HuH-7 (cell line): ENCODE measurements at regions not wholly inside any gene's neighbourhood (a gene's known extent, or its start where the extent isn't known, plus 50 kb on each side); places are given as distances from the start of the nearest gene placed in this dataset.

Source experiments
- DNase-seq: peaks from one replicate; pipeline ENCODE4 v3.0.0; 2011; ENCODE audit warnings: low spot score

DNA sequence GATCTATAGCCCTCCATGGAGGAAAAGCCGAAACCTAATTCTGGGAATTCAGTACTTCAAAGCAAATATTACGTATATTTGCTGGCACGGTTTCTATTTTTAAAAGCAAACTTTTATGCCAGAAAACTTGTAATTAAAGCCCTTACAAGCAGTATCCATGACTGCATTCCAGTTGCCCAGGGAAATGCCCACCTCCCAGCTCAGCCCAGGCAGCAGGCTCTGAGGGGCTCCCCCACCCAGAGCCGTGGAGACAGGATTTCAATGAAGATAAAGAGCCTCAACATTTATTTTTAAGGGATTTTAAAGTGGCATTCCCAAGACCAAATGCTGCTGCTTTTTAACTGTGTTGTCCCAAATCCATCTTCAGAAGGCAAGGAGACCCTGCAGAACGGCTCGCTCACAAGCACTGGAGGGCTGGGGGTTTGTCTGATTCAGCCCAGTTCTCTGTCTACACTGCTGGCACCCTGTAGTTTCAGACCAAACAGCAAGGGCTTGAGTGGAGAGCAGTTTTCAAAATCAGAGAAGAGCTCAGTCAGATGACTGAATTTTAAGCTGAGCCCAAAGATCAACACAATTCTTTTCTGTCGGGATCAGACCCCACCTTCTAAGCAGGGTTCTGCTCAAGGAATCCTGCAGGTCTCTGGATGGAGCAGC is 105.1 kb downstream of the KCNF1 start:
- DNase-seq, result no peak

DNA sequence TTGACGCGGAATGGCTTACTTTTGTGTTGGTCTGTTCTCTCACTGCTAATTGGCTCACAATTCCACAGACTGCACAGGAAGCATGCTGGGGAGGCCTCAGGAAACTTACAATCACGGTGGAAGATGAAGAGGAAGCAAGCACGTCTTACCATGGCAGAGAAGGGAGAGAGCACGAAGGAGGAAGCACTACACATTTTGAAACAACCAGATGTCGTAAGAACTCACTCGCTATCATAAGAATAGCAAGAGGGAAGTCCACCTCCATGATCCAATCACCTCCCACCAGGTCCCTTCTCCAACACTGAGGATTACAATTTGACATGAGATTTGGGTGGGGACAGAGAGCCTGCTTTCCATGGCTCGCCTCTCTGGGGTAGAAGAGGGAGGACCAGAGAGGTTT is 106.2 kb downstream of the KCNF1 start:
- DNase-seq, result no peak

DNA sequence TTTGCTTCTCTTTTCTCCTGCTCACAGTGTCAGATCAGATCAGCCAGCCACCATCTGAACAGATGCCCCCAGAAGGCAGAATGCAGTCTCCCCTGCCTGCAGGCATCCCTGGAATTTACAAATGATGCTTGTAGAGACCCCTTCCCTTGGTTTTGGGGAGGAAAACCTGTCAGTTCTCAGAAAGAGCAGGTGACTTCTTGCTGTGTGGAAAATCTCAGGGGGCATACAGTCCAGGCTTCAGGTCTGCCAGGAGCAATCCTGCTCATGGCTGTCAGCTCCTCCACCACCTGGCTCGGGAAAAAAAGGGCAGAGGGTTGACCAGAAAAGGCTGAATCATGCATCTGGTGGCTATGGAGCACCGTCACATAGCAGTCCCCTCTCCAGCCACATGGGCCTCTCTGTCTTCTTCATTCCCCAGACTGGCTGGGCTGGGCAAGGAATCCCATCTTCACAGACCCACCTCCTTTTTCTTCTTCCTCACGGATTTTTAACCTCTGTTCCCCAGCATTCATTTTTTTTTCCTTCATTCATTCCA is 107.0 kb downstream of the KCNF1 start:
- no peak for DNase-seq

DNA sequence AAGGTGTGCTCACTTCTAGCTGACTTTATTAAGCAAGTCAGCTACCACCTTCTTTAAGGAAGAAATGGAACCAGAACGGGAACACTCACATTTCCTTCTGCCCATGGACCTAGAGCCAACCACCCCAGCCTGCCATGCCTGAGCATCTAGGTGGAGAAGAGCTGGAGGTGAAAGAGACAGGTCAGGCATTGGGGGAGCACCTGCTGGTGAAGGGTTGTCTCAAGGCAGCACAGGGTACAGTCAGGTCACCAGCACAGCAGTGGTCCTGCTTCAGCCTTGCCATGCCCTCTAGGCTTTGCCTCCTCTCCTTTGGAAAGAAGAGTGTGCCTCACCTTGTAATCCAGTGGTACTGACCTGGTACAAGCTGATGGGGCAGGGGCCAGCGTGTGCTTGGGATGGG is 107.9 kb downstream of the KCNF1 start:
- DNase-seq, result no peak

DNA sequence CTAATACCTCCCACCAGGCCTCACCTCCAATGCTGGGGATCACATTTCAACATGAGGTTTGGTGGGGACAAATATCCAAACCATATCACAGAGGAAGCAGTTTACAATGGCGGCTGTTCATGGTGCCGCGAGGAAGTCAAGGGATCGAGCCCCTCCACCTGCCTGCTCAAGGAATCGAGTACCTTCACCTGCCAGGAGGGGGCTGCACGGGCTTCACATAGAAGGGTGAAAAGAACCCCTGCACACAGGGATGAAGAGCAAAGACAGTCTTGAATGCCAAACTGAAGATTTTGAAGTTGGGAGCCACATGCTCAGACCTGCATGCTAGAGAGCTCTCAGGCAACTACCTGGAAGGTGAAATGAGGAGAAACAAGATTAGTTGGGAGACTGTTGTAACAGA is 110.3 kb downstream of the KCNF1 start:
- no peak for DNase-seq

DNA sequence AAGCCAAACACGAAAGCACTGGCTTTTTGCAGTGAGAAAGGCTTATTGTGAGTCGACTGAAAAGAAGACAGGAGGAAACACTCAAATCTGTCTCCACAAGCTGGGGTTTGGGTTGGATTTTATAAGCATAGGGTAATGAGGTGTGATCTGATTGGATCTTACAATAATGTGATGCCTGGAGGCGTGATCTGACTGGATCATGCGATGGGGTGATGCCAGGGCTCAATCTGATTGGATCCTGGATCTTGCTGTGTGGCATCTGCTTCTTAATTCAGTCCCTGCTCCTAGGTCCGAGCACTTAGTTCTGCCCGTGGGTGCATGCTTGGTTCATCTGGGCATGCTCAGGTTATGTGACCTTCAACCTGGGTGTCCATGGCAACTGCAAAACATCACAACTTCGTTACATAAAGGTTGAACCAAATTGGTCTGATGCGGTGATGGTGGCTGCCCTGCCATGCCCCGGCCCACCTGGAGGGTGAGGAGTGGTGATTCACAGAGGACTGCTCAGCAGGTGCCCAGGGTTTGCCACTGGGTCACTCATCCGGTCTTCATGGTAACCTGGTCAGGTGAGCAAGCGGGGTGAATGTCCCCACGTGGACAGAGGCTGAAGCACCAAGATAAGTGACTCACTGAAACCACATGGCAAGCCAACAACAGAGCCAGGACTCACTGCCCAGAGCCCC is 111.0 kb downstream of the KCNF1 start:
- no peak for DNase-seq

DNA sequence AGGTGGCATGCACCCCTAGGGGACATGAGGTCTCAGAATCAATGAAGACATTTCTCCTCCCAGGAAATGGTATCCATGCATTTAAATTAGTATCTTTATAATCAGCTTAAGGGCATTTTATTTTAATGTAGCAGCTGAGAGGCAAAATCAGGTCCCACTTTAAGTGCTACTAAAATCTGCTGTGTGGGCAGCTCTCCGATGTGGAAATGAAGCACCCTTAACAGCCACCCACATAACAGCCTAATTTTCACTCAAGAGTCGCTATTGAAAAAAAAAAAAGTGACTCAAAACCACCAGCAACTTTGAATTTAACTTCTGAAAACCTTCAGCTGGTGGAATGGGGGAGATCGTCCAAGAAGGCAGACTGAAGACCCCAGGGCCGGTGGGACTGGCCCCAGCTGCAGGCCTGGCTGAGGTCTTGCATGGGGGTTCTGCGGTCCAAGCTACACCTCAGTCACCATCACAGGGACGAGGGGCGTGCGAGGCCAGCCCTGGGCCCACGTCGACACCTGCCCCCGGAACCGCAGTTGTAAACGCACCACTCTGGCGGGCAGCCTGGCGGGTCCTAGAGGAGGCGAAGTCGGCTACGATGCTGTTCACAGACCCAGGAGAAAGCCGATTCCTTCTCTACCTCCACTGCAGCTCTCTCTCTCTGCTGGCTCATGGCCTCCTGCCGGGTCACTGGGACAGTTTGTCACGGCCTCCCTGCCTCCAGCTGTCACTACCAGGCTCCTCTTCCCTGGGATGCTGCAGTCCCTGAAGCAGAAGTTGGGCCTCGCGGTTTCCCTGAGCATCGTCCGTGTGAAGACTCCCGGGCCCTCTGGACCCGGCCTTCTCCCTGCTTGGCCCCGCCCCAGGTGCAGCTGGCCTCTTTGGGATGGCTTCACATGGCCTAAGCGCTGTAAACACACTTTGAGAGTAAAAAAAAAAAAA is 111.9 kb downstream of the KCNF1 start:
- no peak for DNase-seq

DNA sequence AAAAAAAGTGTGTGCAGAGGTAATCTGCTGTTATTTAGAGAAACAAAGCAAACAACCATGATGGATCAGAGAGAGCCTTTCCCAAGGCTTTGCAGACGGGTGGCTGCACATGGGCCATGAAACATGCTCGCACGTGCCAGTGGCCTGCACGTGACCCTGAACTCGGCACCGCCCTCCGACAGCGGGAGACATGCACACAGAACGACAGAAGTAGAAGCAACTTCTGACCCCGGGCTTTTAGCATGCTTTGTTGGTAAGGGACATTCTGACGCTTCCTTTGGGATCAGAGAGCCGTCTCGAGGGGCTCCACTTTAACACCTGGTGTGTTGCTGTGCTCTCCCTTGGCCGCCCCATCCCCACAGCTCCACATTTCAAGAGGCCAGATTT is 112.5 kb downstream of the KCNF1 start:
- no peak for DNase-seq

DNA sequence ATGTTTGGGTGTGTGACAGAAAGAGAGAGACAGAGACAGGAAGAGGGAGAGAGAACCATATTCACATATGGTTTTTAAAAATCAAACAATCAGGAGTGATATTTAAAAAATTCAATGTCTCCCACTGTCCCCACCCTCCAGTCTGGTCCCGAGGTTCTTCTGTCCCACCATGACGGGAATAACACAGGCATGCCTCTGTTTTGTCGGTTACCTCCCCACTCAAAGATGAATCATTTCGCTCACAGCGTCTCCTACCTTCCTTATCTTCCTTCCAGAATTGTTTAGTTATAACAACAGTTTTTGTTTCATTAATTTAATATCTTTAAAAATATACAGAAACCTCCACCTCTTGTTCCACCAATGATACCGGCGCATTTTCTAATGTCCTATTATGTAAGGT is 113.0 kb downstream of the KCNF1 start:
- DNase-seq, result no peak

DNA sequence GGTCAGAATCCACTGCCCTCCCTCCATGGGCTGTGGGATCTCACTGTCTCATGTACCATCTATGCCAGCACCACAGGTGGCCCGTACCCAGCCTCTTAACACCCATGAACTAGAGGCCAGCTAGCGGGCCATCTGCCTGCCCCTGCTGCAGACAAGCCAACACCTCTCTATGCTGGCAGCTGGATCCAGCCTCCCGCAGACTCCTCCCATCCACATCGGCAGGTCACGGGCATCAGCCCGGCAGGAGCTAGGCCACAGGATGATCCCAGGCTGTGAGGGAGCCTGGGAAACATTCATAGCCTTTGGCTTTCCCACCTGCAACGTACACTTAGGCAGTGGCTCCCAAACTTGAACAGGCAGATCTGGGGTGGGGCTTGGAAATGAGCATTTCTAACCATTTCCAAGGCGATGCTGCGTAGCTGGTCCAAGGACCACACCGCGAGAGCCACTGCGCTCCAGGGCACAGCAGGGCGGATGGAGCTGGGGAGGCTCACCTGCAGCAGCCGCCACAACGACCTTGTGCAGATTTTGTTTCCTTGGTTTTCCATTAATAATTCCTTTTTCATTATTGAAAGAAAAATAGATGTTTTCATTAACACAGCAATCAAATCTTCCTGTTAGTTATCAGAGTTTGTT is 114.7 kb downstream of the KCNF1 start:
- DNase-seq, result no peak

DNA sequence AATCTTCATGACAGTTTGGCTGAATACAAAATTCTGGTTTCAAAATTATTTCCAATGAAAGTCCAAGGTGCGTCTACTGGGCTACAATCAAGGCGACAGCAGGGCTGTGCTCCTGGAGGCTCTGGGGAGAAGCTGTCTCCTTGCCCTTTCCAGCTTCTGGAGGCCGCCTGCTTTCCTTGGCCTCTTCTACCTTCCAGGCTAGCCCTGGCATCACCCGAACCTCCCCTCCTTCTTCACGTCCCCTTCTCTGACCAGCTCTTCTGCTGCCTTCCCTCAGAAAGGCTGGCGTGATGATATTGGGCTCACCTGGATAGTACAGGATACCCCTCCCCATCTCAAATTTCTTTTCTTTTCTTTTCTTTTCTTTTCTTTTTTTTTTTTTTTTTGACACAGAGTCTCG is 115.5 kb downstream of the KCNF1 start:
- no peak for DNase-seq

DNA sequence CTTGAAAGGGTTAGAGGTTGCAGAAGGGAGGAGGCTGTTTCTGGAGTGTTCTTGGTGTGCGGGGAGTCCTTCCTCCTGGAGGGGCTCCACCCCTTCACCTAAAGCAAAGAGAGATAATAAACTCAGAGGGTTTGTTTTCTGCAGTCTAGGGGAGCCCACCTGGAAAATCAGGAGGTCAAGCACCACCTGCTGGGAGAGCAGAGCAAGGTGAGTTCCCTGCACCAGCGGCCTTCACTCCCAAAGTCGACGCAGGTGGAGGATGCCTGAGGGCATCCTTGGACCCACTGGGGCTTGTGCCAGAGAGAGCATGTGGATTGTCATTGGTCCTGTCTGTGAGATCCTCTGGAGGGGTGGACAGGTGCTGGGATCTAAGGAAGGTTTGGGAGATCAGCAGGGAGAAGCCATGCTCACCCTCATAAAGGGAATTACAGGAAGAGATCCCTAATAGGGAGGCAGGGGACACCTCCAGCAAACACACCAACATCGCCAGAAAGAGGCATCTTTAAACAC is 116.7 kb downstream of the KCNF1 start:
- no peak for DNase-seq

DNA sequence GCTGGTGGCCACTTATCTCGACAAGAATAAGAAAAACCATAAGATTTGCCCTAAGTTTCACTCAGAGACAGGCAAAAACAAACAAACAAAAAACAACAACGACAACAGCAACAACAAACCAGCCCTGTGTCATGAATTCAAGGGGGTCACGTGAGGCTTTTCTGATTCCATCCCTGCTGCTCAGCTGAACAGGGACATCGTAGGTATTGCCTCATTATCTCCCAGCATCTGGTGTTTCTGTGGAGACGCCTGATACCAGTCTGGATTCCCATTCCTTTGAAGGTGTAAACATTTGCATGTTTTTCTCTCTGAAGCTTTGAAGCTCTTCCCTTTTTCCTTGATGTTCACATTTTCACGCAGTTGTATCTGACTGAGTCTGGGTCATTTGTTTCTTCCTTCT is 117.4 kb downstream of the KCNF1 start:
- DNase-seq, result no peak

DNA sequence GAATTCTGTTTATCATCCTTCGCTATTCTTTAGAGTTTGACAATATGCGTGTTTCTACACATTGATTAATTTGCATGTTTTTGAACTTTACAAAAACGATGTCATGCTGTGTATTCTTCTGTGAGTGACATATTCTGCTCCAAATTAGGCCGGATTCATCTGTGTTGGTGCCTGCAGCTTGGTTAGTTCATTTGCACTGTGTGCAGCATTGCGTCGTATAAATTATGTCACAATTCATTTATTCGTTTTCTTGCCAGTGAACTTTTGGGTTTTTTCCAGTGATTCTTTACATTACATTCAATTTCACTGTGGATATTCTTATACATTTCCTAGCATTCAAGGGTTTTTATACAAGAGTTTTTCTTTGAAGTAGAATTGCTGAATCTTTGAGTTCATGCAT is 118.3 kb downstream of the KCNF1 start:
- DNase-seq, result no peak

DNA sequence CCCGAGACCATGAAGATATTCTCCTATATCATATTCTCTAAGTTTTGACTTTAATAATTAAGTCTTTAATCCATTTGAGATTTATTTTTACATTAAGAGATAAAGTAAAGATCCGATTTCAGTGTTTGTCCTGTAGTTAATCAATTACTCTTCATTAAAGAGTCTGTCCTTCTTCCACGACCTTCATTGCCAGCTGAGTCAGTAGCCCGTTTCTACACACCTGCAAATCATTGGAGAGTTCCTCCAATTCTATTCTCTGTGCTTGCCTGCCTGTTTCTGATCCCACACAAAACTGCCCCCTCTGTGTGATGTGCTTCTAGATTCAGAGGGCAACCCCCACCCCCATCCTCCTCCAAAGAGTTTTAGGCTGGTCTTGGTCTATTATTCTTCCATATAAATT is 119.2 kb downstream of the KCNF1 start:
- DNase-seq, result no peak

DNA sequence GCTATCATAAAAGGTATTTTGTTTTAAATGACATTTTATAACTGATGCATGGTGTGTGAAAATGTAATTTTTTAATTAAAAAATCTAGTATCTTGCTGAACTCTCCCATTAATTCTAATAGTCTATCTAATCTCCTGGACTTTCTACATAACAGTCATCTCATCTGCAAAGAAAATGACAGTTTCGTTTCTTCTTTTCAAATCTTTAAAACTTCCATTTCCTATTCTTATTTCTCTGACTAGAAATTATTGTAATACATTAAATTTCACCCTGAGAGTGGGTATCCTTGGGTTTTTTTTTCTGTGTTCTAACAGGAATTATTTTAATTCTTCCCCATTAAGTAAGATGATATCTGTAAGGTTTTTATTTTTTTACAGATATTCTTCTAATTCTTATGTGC is 120.1 kb downstream of the KCNF1 start:
- no peak for DNase-seq

DNA sequence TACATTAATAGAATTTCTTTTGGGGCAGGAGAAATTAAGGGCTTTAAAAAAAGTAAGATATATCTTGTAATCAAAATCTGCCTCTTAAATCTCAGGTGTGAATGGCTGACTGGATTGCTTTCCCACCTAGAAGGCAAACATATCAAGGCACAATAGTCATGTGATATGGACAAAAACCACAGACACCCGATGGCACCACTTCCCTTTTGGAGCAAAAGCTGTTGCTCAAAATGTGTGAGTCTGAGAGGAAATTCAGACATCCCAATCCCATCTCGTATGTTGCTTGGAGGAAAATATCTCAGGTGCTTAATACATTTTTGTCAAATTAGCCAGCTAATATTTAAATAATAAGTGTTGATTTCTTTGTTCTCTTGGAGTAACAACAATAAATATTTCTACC is 120.7 kb downstream of the KCNF1 start:
- no peak for DNase-seq

DNA sequence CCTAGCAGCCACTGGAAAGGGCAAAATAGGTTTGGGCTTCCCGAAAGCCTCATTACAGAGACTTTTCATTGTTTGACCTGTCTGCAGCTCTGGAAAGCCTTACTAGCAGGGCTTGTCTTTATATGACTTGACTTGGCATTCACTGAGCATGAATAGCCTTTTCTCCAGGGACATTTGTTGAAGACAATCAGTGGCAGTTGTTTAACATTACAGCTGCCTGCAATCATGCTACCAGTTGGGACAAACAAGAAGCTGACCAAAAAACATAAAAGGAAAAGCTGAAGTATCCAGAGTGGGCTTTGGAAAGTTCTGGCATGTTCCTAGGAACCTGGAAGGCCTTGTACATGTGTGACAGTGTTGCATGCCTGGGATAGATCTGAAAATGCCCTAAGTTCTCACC is 121.4 kb downstream of the KCNF1 start:
- no peak for DNase-seq

DNA sequence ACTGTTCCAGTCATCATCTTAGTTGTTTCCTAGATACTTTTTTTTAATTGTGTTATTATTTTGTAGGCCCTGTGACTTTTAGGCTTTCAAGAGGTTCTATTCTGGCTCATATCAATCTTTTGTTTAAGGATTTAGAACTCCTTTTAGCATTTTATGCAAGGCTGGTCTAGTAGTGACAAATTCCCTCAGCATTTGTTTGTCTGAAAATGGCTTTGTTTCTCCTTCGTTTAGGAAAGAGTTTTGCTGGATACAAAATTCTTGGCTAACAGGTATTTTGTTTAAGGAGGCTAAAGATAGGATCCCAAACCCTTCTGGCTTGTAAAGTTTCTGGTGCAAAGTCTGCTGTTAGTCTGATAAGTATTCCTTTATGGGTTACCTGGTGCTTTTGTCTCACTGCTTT is 116.6 kb upstream of the SLC66A3 start:
- DNase-seq, result no peak

DNA sequence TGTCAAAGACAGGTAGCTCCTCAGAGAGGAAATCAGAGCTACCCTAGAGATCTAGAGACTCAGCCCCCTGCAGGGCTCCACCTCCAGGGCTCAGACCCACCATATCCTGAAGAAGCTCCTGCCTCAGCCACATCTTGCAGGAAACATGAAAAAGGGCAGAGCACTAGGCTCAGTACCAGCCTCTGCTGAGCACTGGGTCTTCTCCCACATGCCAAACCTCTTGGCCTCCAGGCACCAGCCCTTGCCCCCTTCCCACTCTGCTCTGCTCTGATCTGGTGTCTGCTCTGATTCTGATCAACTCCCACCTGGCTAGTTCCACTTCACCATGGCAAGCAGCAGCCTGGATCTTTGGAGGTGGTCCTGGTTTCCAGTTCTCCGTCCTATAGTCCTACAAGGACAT is 114.3 kb upstream of the SLC66A3 start:
- no peak for DNase-seq

DNA sequence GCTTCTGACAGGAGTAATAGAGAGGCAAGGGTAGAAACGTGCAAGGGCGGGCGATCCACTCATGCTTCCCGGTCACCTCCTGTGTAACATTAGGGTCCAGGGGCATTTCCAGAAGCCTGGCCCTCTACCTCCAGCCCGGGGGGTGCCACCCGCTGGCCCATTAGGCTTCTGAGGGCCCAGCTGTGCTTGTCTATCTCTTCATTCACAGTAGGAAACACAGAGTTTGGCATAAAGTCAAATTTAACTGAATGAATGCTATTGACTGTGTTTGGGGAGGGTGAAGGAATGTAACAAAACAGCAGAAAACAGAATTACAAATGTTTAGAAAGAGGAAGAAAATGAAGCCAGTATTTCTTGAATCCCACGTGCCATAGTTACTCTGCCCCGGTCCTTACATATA is 112.4 kb upstream of the SLC66A3 start:
- DNase-seq, result no peak

DNA sequence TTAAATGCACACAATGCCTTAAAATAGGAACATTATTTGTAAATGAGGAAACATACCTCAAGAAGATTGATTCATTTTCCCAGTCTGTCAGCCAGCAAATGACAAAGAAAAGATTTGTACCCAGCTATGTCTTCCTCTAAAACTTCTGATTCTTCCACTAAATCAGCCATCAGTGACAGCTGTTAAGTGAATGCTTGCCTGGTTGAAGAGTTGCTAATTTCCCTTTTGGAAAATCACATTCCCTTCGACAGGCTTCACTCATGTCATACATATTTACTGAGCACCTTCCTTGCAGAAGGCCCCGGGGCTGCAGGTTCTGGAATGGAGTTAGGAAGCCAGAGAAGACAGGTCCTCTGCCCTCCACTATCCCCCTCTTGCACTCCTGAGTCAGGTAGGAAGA is 112.0 kb upstream of the SLC66A3 start:
- no peak for DNase-seq
